ENCODE measurements at regions not wholly inside any gene's neighbourhood (a gene's known extent, or its start where the extent isn't known, plus 50 kb on each side); places are given as distances from the start of the nearest gene placed in this dataset.

DNA sequence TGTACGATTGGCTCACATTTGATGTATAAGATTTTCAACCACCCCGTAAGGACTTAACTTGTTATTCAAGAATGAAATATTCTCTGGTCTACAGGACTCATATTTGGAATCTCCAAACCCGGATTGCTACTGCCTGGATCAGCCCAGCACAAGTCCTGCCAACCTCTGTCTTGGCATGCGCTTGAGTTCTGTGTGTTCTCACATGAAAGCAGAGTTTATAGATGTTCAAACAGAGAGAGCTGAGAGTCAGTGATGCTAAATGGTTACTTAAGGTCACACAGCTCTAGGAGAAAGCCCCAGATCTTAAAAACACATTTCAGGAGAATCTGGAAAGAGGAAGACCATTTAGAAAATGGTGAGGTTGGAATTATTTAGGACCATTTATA lies 268.0 kb upstream of the TBL1XR1 start (continued):
- TF ChIP-seq, protein P1, sequence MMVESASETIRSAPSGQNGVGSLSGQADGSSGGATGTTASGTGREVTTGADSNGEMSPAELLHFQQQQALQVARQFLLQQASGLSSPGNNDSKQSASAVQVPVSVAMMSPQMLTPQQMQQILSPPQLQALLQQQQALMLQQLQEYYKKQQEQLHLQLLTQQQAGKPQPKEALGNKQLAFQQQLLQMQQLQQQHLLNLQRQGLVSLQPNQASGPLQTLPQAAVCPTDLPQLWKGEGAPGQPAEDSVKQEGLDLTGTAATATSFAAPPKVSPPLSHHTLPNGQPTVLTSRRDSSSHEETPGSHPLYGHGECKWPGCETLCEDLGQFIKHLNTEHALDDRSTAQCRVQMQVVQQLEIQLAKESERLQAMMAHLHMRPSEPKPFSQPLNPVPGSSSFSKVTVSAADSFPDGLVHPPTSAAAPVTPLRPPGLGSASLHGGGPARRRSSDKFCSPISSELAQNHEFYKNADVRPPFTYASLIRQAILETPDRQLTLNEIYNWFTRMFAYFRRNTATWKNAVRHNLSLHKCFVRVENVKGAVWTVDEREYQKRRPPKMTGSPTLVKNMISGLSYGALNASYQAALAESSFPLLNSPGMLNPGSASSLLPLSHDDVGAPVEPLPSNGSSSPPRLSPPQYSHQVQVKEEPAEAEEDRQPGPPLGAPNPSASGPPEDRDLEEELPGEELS (CRISPR knock-in tag; IDR thresholded peaks at IDR 0.05), result no peak
- TF ChIP-seq ZNF416 (CRISPR knock-in tag; IDR thresholded peaks at IDR 0.05) (no peak), NFE2L1 (CRISPR knock-in tag; IDR thresholded peaks at IDR 0.05) (no peak), OVOL2 (CRISPR knock-in tag; IDR thresholded peaks at IDR 0.05; ENCODE audit: borderline replicate concordance) (no peak), TEAD1 (CRISPR knock-in tag; IDR thresholded peaks at IDR 0.05) (no peak), IRF2 (CRISPR knock-in tag; IDR thresholded peaks at IDR 0.05; ENCODE audit: borderline replicate concordance, low read depth) (no peak)
- TF ChIP-seq, protein P2, sequence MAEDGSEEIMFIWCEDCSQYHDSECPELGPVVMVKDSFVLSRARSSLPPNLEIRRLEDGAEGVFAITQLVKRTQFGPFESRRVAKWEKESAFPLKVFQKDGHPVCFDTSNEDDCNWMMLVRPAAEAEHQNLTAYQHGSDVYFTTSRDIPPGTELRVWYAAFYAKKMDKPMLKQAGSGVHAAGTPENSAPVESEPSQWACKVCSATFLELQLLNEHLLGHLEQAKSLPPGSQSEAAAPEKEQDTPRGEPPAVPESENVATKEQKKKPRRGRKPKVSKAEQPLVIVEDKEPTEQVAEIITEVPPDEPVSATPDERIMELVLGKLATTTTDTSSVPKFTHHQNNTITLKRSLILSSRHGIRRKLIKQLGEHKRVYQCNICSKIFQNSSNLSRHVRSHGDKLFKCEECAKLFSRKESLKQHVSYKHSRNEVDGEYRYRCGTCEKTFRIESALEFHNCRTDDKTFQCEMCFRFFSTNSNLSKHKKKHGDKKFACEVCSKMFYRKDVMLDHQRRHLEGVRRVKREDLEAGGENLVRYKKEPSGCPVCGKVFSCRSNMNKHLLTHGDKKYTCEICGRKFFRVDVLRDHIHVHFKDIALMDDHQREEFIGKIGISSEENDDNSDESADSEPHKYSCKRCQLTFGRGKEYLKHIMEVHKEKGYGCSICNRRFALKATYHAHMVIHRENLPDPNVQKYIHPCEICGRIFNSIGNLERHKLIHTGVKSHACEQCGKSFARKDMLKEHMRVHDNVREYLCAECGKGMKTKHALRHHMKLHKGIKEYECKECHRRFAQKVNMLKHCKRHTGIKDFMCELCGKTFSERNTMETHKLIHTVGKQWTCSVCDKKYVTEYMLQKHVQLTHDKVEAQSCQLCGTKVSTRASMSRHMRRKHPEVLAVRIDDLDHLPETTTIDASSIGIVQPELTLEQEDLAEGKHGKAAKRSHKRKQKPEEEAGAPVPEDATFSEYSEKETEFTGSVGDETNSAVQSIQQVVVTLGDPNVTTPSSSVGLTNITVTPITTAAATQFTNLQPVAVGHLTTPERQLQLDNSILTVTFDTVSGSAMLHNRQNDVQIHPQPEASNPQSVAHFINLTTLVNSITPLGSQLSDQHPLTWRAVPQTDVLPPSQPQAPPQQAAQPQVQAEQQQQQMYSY (CRISPR knock-in tag; IDR thresholded peaks at IDR 0.05), result no peak
- TF ChIP-seq, protein P3, sequence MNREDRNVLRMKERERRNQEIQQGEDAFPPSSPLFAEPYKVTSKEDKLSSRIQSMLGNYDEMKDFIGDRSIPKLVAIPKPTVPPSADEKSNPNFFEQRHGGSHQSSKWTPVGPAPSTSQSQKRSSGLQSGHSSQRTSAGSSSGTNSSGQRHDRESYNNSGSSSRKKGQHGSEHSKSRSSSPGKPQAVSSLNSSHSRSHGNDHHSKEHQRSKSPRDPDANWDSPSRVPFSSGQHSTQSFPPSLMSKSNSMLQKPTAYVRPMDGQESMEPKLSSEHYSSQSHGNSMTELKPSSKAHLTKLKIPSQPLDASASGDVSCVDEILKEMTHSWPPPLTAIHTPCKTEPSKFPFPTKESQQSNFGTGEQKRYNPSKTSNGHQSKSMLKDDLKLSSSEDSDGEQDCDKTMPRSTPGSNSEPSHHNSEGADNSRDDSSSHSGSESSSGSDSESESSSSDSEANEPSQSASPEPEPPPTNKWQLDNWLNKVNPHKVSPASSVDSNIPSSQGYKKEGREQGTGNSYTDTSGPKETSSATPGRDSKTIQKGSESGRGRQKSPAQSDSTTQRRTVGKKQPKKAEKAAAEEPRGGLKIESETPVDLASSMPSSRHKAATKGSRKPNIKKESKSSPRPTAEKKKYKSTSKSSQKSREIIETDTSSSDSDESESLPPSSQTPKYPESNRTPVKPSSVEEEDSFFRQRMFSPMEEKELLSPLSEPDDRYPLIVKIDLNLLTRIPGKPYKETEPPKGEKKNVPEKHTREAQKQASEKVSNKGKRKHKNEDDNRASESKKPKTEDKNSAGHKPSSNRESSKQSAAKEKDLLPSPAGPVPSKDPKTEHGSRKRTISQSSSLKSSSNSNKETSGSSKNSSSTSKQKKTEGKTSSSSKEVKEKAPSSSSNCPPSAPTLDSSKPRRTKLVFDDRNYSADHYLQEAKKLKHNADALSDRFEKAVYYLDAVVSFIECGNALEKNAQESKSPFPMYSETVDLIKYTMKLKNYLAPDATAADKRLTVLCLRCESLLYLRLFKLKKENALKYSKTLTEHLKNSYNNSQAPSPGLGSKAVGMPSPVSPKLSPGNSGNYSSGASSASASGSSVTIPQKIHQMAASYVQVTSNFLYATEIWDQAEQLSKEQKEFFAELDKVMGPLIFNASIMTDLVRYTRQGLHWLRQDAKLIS (CRISPR knock-in tag; IDR thresholded peaks at IDR 0.05; ENCODE audit: borderline replicate concordance), result no peak
- TF ChIP-seq, protein P4, sequence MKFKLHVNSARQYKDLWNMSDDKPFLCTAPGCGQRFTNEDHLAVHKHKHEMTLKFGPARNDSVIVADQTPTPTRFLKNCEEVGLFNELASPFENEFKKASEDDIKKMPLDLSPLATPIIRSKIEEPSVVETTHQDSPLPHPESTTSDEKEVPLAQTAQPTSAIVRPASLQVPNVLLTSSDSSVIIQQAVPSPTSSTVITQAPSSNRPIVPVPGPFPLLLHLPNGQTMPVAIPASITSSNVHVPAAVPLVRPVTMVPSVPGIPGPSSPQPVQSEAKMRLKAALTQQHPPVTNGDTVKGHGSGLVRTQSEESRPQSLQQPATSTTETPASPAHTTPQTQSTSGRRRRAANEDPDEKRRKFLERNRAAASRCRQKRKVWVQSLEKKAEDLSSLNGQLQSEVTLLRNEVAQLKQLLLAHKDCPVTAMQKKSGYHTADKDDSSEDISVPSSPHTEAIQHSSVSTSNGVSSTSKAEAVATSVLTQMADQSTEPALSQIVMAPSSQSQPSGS (CRISPR knock-in tag; IDR thresholded peaks at IDR 0.05; ENCODE audit: borderline replicate concordance, low read depth), result no peak
- TF ChIP-seq, protein P5, sequence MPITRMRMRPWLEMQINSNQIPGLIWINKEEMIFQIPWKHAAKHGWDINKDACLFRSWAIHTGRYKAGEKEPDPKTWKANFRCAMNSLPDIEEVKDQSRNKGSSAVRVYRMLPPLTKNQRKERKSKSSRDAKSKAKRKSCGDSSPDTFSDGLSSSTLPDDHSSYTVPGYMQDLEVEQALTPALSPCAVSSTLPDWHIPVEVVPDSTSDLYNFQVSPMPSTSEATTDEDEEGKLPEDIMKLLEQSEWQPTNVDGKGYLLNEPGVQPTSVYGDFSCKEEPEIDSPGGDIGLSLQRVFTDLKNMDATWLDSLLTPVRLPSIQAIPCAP (CRISPR knock-in tag; IDR thresholded peaks at IDR 0.05), result no peak

DNA sequence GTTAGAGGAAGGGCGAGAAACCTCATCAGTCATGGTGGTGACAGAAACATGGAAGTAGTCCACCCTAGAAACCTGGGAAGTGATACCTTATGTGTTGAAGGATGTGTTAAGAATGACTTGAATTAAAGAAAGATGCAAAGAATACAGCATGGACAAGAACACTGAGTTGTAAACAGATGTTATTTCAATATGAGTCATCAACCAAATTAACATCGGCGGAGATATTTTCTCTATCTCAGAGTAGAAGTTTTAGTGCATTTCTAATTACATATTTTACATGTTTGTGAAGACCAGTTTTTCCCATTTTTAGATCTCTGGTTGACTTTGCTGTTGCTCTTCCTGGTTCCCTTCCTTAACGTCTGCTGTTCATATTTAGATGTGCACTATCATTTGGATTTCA lies 268.8 kb upstream of the TBL1XR1 start:
- Mint-ChIP-seq H3K4me3 (no peak overlapping the region), H3K27ac (no peak overlapping the region), H3K9me3 (peaks cover 7% of the 10 kb centered on the region), H3K27me3 (ENCODE audit: low read depth) (no peaks in the 10 kb centered on the region), H3K4me1 (peaks cover 12% of the 10 kb centered on the region), H3K36me3 (no peaks in the 10 kb centered on the region)
- CTCF ChIA-PET, result no interaction called here
- ATAC-seq (no peak), DNase-seq (ENCODE audit: low spot score) (no peak)
- POLR2A ChIA-PET, result no interaction called here
- TF ChIP-seq, protein P6, sequence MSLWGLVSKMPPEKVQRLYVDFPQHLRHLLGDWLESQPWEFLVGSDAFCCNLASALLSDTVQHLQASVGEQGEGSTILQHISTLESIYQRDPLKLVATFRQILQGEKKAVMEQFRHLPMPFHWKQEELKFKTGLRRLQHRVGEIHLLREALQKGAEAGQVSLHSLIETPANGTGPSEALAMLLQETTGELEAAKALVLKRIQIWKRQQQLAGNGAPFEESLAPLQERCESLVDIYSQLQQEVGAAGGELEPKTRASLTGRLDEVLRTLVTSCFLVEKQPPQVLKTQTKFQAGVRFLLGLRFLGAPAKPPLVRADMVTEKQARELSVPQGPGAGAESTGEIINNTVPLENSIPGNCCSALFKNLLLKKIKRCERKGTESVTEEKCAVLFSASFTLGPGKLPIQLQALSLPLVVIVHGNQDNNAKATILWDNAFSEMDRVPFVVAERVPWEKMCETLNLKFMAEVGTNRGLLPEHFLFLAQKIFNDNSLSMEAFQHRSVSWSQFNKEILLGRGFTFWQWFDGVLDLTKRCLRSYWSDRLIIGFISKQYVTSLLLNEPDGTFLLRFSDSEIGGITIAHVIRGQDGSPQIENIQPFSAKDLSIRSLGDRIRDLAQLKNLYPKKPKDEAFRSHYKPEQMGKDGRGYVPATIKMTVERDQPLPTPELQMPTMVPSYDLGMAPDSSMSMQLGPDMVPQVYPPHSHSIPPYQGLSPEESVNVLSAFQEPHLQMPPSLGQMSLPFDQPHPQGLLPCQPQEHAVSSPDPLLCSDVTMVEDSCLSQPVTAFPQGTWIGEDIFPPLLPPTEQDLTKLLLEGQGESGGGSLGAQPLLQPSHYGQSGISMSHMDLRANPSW (CRISPR knock-in tag; conservative IDR thresholded peaks at IDR 0.05; ENCODE audit: low read depth), result no peak
- TF ChIP-seq, protein P7, sequence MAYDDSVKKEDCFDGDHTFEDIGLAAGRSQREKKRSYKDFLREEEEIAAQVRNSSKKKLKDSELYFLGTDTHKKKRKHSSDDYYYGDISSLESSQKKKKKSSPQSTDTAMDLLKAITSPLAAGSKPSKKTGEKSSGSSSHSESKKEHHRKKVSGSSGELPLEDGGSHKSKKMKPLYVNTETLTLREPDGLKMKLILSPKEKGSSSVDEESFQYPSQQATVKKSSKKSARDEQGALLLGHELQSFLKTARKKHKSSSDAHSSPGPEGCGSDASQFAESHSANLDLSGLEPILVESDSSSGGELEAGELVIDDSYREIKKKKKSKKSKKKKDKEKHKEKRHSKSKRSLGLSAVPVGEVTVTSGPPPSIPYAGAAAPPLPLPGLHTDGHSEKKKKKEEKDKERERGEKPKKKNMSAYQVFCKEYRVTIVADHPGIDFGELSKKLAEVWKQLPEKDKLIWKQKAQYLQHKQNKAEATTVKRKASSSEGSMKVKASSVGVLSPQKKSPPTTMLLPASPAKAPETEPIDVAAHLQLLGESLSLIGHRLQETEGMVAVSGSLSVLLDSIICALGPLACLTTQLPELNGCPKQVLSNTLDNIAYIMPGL (CRISPR knock-in tag; IDR thresholded peaks at IDR 0.05), result no peak
- TF ChIP-seq, protein P2 (CRISPR knock-in tag; IDR thresholded peaks at IDR 0.05), result no peak
- no peak for TF ChIP-seq ZNF671 (CRISPR knock-in tag; IDR thresholded peaks at IDR 0.05)
